Nephron progenitor cell (in vitro differentiated cells): ENCODE measurements at regions not wholly inside any gene's neighbourhood (a gene's known extent, or its start where the extent isn't known, plus 50 kb on each side); places are given as distances from the start of the nearest gene placed in this dataset.

ENCODE experiments used
- DNase-seq: peaks from one replicate; pipeline ENCODE4 v3.0.0; 2021
- H3K27ac Mint-ChIP-seq: 2 replicates; pipeline ENCODE4 v1.8.0; 2021; ENCODE audit warnings: mild to moderate bottlenecking, moderate library complexity, mixed read lengths
- H3K27me3 Mint-ChIP-seq: 2 replicates; pipeline ENCODE4 v1.8.0; 2021; ENCODE audit warnings: mild to moderate bottlenecking, low read depth, mixed read lengths; ENCODE audit not compliant: poor library complexity
- H3K36me3 Mint-ChIP-seq: 2 replicates; pipeline ENCODE4 v1.8.0; 2021; ENCODE audit warnings: low read depth, mixed read lengths
- H3K4me1 Mint-ChIP-seq: 2 replicates; pipeline ENCODE4 v1.8.0; 2021; ENCODE audit warnings: mixed read lengths
- H3K4me3 Mint-ChIP-seq: 2 replicates; pipeline ENCODE4 v1.8.0; 2021; ENCODE audit warnings: mild to moderate bottlenecking, moderate library complexity, mixed read lengths
- H3K9me3 Mint-ChIP-seq: 2 replicates; pipeline ENCODE4 v1.8.0; 2021; ENCODE audit warnings: mild to moderate bottlenecking, moderate library complexity, mixed read lengths
- TF ChIP-seq, protein P1 (sequence below): fragments of 200-600 bp; sonication (generic); IDR thresholded peaks from 2 replicates; pipeline ENCODE4 v1.5.0; 2021; ENCODE audit warnings: antibody characterized with exemption

DNA sequence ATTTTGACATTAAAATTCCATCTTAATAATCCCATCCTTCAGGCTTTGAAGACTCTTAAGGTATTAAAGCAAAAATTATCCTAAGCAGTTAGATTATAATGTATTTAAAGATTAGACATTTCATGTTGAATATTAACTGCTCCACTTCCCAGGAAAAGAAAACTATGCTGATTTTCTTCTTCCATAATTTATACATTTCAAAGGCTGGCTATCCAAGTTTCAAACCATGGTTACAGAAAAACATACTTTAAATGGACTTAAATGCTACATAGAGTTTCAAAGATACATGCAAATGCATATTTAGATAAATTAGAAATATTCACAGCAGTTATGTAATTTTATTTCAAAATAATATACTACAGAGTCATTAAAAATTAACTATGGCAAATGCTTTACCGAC lies 1505.6 kb upstream of the ZEB2 start:
- TF ChIP-seq, protein P1, sequence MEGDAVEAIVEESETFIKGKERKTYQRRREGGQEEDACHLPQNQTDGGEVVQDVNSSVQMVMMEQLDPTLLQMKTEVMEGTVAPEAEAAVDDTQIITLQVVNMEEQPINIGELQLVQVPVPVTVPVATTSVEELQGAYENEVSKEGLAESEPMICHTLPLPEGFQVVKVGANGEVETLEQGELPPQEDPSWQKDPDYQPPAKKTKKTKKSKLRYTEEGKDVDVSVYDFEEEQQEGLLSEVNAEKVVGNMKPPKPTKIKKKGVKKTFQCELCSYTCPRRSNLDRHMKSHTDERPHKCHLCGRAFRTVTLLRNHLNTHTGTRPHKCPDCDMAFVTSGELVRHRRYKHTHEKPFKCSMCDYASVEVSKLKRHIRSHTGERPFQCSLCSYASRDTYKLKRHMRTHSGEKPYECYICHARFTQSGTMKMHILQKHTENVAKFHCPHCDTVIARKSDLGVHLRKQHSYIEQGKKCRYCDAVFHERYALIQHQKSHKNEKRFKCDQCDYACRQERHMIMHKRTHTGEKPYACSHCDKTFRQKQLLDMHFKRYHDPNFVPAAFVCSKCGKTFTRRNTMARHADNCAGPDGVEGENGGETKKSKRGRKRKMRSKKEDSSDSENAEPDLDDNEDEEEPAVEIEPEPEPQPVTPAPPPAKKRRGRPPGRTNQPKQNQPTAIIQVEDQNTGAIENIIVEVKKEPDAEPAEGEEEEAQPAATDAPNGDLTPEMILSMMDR: no peak
- H3K4me1 Mint-ChIP-seq: no peaks in the 10 kb centered on the region
- no peak for DNase-seq
- no peaks in the 10 kb centered on the region for H3K9me3 Mint-ChIP-seq
- H3K36me3 Mint-ChIP-seq: no peaks in the 10 kb centered on the region
- H3K27me3 Mint-ChIP-seq: no peaks in the 10 kb centered on the region
- H3K4me3 Mint-ChIP-seq: no peak overlapping the region
- H3K27ac Mint-ChIP-seq: no peak overlapping the region

DNA sequence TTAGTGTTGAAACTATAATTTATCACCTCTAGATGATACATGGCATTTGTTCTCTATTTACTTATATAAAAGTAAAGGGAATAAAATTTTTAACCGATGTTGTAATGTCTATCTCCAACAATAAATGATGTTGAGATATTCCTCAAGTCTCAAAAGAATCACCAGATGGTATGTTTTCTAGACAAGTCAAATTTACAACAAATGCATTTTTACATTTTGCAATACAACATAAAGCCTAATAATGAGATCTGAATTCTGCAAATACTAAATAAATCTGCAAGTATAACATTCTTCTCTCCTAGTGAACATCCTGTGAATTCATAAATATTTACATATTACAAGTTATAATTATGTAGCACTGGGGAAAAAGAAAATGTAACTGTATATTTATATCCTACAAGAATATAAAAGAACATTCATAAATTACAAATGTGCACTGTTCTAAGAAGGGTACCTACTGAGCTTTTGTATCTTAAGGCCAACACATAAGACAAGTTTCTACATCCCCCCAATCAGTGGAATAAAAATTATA lies 1504.4 kb upstream of the ZEB2 start:
- no peak overlapping the region for H3K27ac Mint-ChIP-seq
- no peak overlapping the region for H3K4me3 Mint-ChIP-seq
- H3K9me3 Mint-ChIP-seq: no peaks in the 10 kb centered on the region
- H3K4me1 Mint-ChIP-seq: no peaks in the 10 kb centered on the region
- H3K36me3 Mint-ChIP-seq: no peaks in the 10 kb centered on the region
- TF ChIP-seq, protein P1: no peak
- no peak for DNase-seq
- no peaks in the 10 kb centered on the region for H3K27me3 Mint-ChIP-seq

DNA sequence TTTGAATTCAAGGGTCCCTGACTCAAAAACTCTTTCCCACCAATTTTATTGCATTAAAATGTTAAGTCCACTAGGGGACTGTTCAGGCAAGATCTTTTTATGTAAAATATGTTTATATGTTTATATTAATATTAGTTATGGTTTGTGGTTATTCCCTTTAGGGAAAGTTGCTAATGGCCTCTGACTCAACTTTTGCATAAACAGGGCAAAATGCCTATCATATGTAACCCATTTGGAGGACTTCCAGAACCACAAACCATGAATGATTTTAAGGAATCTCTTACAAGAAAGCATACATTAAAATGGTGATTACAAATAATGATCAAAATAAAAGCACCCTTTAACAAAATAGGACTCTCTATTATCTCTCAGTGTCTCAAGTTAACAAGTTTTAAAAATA lies 1484.5 kb upstream of the ZEB2 start:
- Mint-ChIP-seq H3K4me3 (no peak overlapping the region), H3K4me1 (no peaks in the 10 kb centered on the region), H3K27ac (no peak overlapping the region), H3K27me3 (peaks cover 6% of the 10 kb centered on the region), H3K36me3 (no peaks in the 10 kb centered on the region), H3K9me3 (no peaks in the 10 kb centered on the region)
- DNase-seq: no peak
- TF ChIP-seq, protein P1: no peak

DNA sequence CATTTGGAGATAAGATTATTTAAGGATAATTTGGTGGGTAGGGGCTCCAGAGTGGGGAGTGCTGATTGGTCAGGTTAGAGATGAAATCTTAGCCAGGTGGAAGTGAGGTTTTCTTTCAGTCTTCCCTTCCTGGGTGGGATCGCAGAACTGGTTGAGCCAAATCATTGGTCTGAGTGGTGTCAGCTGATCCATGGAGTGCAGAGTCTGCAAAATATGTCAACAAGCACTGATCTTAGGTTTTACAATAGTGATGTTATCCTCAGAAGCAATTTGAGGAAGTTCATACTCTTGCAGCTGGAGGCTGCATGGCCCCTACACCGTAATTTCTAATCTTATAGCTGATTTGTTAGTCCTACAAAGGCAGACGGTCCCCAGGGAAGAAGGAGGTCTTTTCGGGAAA lies 1483.4 kb upstream of the ZEB2 start:
- Mint-ChIP-seq H3K9me3 (no peaks in the 10 kb centered on the region), H3K4me1 (no peaks in the 10 kb centered on the region), H3K36me3 (no peaks in the 10 kb centered on the region), H3K27me3 (peaks cover 6% of the 10 kb centered on the region), H3K27ac (no peak overlapping the region), H3K4me3 (no peak overlapping the region)
- TF ChIP-seq, protein P1: no peak
- no peak for DNase-seq

DNA sequence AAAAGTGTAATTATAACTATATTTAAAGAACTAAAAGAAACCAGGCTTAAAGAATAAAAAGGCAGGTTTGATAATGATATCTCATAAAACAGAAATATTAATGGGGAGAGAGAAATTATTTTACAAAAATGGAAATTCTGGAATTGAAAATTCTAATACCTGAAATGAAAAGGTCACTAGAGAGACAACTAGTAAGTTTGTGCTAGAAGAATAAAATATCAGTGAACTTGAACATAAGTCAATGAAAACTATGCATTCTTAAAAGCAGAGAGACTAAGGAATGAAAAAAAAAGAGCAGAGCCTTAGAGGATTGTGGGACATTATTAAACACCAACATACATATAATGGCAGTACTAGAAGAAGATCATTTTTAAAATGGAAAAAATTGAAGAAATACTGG lies 1475.0 kb upstream of the ZEB2 start:
- Mint-ChIP-seq H3K9me3 (peaks cover 30% of the 10 kb centered on the region), H3K36me3 (peaks cover 7% of the 10 kb centered on the region), H3K4me1 (no peaks in the 10 kb centered on the region), H3K27ac (no peak overlapping the region), H3K27me3 (no peaks in the 10 kb centered on the region), H3K4me3 (no peak overlapping the region)
- DNase-seq: no peak
- TF ChIP-seq, protein P1: no peak

DNA sequence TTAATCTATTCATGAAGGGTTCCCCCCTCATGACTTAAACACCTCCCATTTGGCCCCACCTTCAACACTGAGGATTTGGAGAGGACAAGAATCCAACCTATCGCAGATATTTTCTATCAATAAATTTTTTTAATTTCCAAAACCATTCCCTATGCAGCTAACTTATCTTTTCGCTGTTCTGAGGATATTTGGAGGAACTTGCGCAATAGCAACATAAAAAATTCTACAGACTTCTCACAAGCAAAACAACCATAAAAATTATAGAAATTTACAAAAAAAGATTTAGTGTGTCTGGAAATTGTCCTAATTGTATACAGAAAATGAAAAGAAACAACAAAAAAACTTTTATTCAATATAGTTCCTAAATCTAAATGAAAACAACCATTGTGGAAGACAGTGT lies 1472.7 kb upstream of the ZEB2 start:
- no peak for DNase-seq
- H3K27ac Mint-ChIP-seq: no peak overlapping the region
- H3K27me3 Mint-ChIP-seq: no peaks in the 10 kb centered on the region
- H3K4me3 Mint-ChIP-seq: no peak overlapping the region
- TF ChIP-seq, protein P1: no peak
- H3K9me3 Mint-ChIP-seq: peaks cover 30% of the 10 kb centered on the region
- no peaks in the 10 kb centered on the region for H3K4me1 Mint-ChIP-seq
- H3K36me3 Mint-ChIP-seq: peaks cover 7% of the 10 kb centered on the region
